Fibroblast of mammary gland (primary cell): ENCODE measurements at regions not wholly inside any gene's neighbourhood (a gene's known extent, or its start where the extent isn't known, plus 50 kb on each side); places are given as distances from the start of the nearest gene placed in this dataset.

Experiments
- DNase-seq: peaks from one replicate; pipeline ENCODE4 v3.0.0-alpha.2; 2010; ENCODE audit warnings: low read depth
- H3K4me3 ChIP-seq: 2 replicates; pipeline ENCODE4 v1.5.1; 2011; ENCODE audit warnings: low read depth, mild to moderate bottlenecking, low read length, moderate library complexity; ENCODE audit not compliant: control insufficient read depth
- CTCF ChIP-seq: conservative IDR thresholded peaks from 2 replicates; pipeline ENCODE4 v1.5.1; 2011; ENCODE audit warnings: low read depth, low read length, inconsistent platforms; ENCODE audit not compliant: control insufficient read depth, insufficient read depth

GRCh38 chr13:50127726-50128291, 112.6 kb downstream of the KCNRG start:
- DNase-seq: no peak
- H3K4me3 ChIP-seq: peak overlapping the region; percentile 24
- no peak for TF ChIP-seq CTCF

GRCh38 chr13:50128428-50128931, 113.2 kb downstream of the KCNRG start:
- DNase-seq: no peak
- no peak overlapping the region for H3K4me3 ChIP-seq
- no peak for TF ChIP-seq CTCF

DNA sequence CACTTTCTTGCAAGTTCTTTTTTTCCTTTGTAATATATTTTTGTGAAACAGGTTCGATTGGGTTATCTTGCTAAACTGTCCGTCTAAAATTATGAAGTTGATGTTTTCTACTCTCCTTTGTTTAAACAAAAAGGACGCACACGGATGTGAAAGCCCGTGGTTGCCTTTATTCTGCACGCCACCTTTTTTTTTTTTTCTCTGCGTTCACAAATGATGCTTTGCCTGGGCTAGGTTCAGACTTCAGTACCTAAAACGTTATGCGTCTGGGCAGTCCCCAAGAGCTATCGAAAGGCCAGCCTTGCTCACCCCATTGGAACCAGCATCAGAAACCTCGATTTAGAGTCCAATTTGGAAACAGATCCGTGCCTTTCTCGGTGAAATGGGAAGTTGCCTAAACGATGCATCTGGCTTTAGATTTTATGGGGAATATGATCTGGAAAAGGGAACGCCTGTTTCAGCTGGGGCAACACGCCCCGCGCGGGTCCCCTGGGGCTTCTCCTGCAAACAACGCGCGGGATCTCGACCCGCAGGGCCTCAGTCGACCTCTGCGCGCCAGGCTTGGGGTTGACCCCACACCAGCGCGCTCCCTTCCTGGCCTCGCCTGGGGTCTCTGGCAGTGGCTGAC, 113.9 kb downstream of the KCNRG start:
- TF ChIP-seq CTCF: no peak
- peak overlapping the region; percentile 45 for H3K4me3 ChIP-seq
- no peak for DNase-seq

- peak; percentile 38 for DNase-seq
These were observed 114.5 kb downstream of the KCNRG start for GRCh38 chr13:50129706-50130122.

DNA sequence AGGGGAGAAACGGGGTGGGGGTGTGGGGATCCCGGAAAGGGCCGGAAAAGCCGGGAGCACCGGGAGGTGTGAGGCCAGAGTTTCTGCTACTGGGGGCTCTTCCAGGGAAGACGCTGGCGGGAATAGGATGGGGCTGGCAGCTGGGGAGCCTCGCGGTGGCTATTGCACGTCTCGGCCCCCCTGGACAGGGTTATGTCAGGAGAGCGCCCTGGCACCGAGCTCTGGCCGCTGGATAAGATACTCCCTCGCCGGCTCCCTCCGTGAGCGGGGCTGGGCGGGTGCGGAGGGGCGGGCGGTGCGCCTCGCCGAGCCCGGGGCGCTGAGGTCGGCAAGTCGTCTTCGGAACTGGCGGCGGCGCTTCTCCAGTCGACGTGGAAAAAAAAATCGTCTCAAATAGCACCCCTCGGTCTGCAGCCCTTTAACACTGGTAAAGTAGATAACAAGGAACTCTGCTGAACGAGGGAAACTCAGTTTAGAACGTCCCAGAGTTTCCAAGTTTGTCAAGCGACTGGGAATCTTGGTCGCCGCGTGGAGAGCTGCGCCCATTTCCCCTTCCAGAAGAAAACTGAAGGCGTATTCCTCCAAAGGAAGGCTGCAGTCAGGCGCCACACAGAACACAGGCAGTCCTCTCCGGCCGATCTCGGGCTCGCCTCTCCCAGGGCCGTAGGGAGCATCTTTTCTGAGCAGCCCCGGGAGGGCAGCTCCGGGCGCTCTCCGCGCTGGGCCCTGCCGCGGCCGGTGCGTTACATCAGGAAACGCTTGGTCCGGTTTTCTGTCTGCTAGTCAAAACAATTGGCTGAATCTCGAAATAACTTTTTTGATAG, 115.1 kb downstream of the KCNRG start:
- peak overlapping the region; percentile 45 for H3K4me3 ChIP-seq
- DNase-seq: peak; percentile 48
- TF ChIP-seq CTCF: no peak

More at GRCh38 chr13:50129706-50130122, 114.5 kb downstream of the KCNRG start:
- peak overlapping the region; percentile 45 for H3K4me3 ChIP-seq
- TF ChIP-seq CTCF: no peak

- DNase-seq: no peak
- H3K4me3 ChIP-seq: no peak overlapping the region
- TF ChIP-seq CTCF: no peak
These were observed 117.0 kb downstream of the KCNRG start for GRCh38 chr13:50131920-50132903.
